HG02623 (cell line): ENCODE measurements at regions not wholly inside any gene's neighbourhood (a gene's known extent, or its start where the extent isn't known, plus 50 kb on each side); places are given as distances from the start of the nearest gene placed in this dataset.

Source experiments
- ATAC-seq: cut with Tn5 transposase; IDR thresholded peaks from one replicate; pipeline ENCODE4 v1.9.1; 2021; ENCODE audit warnings: moderate library complexity; ENCODE audit not compliant: unreplicated experiment

- ATAC-seq = no peak
These were observed 2186.8 kb upstream of the CELF4 start for GRCh38 chr18:39752351-39752750.

- ATAC-seq = no peak
These were observed 2186.3 kb upstream of the CELF4 start for GRCh38 chr18:39751921-39752320.

DNA sequence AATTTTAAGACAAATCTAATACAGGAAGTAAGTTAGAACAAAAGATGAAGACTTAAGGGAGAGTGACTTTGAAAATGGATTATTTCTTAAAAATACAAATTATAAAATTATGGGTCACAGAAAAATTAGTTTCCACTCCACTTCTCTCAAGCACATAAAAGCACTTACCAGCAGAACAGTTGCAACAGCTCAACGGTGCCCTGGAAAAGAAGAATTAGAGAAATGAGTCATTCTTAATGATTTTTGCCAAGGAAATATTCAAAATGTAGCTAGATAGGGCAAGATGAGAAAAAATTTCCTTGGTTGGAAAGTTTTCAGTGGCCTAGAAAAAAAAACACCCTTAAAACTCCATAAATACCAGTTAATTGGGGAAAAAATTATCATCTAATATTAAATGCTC lies 2185.6 kb upstream of the CELF4 start:
- no peak for ATAC-seq

DNA sequence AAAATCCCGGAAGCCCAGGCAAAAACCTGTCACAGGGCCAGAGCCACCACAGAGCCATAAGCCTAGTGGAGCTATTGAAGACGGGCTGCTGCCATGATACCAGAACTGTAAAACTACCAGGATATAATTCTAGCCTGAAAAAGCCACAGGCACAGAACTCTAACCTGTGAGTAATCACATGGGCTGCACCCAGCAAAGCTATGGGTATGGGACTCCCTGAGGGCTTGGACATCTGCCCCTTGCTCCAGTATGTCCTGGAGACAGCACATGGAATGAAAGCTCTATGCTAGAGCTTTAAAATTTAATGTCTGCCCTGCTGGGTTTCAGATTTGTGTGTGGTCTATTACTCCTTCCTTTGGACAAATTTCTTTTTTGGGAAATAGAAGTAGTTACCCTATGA lies 2183.6 kb upstream of the CELF4 start:
- ATAC-seq = no peak

DNA sequence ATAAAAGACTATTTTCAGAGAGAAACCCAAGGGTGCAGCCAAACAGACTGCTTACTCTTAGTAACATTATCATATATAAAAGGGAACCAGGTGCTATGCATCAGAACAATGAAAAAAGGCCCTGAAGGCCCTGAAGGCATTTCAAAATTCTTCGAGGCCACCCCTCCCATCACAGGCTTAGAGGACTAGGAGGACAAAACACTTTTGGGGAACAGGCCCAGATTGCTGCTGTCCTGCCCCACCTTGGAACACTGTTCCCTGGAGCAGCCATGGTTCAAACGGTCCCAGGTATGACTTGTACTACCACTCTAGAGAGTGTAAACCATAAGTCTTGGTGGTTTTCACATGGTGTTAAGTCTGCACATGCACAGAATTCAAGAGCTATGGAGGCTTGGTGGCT lies 2183.1 kb upstream of the CELF4 start:
- ATAC-seq = no peak

DNA sequence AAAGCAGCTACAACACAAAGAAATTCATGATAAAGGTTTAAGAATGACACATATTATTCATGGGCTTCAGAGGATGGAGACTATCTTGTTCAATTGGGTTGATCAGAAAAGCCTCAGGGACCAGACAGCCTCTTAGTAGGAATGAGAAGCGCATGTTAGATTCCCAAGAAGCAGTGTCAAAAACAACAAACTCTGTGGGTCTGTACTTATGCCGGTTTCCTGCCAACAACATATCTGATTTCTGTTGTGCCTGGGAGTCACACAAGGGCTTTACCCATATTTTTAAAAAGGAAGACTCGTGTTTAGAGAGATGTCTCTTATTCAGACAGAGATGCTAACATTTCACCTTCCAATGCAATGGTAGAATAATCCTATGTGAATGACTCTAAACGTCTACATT lies 2180.6 kb upstream of the CELF4 start:
- ATAC-seq = no peak

DNA sequence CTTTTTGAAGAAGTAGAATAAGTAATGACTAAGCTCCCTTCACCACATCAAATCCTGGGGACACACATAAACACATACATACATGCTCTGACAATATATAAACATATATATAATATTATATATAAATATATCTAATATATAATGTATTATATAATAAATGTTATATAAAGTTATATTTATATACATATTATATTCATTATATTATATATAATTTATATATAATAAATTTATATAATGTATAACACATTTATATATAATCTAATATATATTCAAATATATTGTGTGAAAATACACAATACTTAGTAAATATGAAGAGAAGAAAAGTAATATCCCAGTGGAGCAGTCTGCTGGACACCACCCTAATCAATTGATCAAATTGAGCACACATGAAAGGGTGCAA lies 2177.9 kb upstream of the CELF4 start:
- ATAC-seq = no peak

GRCh38 chr18:39741755-39742466 lies 2176.3 kb upstream of the CELF4 start:
- no peak for ATAC-seq

GRCh38 chr18:39737869-39738268 lies 2172.3 kb upstream of the CELF4 start:
- no peak for ATAC-seq

DNA sequence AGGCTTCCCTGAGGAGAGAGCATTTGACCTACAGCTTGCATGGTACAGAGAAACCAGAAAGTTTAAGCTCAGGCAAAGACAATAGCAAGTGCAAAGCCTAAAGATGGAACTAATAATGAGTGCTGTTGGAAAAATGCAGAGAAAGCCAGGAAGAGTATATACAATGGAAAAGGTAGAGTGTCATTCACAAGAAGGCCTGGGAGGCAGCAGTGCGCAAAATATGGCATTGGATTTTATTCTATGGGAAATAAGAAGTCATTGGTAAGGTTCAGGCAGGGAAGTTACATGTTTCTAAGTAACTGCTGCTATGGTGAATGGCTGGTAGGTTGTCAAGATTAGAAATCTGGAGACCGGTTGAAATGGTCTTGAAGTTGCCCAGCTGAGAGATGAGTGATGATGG lies 2167.3 kb upstream of the CELF4 start:
- ATAC-seq = no peak

DNA sequence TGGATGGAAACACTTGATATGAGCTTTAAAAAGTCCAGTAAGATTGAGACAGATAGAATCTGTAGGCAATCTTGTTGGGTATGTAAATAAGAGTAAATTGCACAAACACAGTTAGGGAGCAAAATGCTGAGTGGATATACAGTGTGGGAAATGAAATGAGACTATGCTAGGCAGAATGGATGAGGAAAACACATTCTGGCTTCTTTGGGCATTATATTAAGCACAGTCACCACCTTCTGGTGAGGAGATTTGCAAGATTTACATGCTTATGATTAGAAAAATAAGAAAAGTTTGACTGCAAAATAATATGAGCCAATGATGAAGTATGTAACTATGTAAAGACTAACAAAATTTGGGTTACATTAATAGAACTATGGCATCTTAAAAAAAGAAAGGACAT lies 2165.0 kb upstream of the CELF4 start:
- no peak for ATAC-seq

GRCh38 chr18:39724652-39725051 lies 2159.1 kb upstream of the CELF4 start:
- ATAC-seq = no peak

- no peak for ATAC-seq
These were observed 2156.1 kb upstream of the CELF4 start for GRCh38 chr18:39721712-39722111.

DNA sequence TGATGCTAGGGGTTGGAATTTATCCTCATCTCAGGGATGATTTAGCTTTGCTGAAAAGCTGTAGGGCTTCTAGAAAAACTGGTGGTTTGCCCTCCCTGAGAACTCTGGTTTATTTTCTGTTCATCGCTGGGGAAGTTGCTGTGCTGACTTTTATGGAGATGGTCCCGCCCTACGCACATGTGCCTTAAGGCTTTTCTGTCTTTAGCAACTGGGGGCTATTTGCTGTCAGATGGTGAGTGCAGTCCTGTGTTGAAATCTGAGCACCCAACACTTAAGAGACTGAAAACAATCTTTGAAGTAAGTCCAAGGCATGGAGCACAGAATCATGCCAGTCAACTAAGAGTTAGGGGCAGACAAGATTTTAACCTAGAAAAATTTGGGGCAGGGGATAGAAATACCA lies 2148.4 kb upstream of the CELF4 start:
- no peak for ATAC-seq

- ATAC-seq = no peak
These were observed 2146.1 kb upstream of the CELF4 start for GRCh38 chr18:39711701-39712100.

- ATAC-seq = no peak
These were observed 2139.8 kb upstream of the CELF4 start for GRCh38 chr18:39705362-39705761.

- no peak for ATAC-seq
These were observed 2137.3 kb upstream of the CELF4 start for GRCh38 chr18:39702888-39703287.

DNA sequence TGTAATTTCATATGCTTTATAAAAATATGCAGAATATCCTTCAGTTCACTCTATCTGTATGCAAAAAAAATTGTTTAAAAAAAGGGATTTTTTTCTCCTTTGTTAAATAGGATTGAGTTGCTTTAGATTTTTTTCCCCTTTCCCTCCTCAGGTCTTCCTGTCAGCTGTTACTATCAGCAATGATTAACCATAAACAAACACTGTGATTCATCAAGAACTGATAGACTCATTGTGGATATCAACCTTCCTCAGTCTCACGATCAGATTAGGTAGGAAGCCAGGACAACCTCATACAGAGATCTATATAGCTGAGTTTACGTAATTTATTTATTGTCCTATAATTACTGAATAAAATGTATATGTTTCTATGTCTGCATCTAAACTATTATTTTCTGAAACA lies 2136.2 kb upstream of the CELF4 start:
- no peak for ATAC-seq

DNA sequence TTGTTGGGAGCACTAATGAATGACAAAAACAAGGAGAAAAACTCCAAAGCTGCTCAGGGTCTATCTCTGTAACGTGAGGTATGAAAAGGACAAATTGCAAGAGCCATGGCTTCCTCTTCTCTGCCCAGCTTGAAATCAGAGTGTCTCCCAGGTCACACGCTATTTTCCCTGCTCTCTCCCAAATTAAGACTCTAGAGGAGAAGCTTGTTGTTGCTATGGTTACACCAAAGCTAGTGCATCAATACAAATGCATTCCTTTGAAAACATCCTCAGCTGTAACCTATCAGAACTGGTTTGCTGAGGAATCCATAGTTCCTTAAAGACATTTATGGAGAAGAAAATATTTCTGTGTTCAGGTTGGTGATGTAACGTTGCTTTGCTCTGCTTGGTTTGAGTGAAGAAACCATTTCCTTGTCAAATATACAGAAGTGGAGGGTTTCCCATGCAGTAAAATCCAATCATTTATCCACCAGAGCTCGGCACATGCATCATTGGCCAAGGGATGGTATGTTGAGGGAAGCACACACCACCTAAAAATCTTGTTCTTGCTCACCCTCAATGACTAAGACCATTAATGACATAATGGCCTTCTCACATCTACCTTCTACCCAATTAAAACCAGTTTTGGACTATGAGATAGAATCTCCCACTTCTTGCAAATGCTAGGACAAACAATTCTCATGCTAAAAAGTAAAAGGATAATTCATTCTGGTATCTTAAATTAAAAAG lies 2135.6 kb upstream of the CELF4 start:
- ATAC-seq = no peak

GRCh38 chr18:39699340-39699964 lies 2133.9 kb upstream of the CELF4 start:
- ATAC-seq = no peak

- ATAC-seq = no peak
These were observed 2132.8 kb upstream of the CELF4 start for GRCh38 chr18:39698436-39698835.

- no peak for ATAC-seq
These were observed 2127.8 kb upstream of the CELF4 start for GRCh38 chr18:39693359-39693758.
